ENCODE measurements at regions not wholly inside any gene's neighbourhood (a gene's known extent, or its start where the extent isn't known, plus 50 kb on each side); places are given as distances from the start of the nearest gene placed in this dataset.

- no peak for DNase-seq (ENCODE audit: low read depth)
- H3K4me3 ChIP-seq (ENCODE audit: control insufficient read depth, low read depth, low read length) = no peak overlapping the region
- TF ChIP-seq CTCF (conservative IDR thresholded peaks at IDR 0.05; ENCODE audit: control insufficient read depth, insufficient read depth, low read depth, low read length) = no peak
Observed at GRCh38 chr7:138243430-138243829, 167.2 kb downstream of the AKR1D1 start.

- TF ChIP-seq CTCF (conservative IDR thresholded peaks at IDR 0.05; ENCODE audit: control insufficient read depth, insufficient read depth, low read depth, low read length) = no peak
- H3K4me3 ChIP-seq (ENCODE audit: control insufficient read depth, low read depth, low read length) = no peak overlapping the region
- DNase-seq (ENCODE audit: low read depth) = no peak
Observed at GRCh38 chr7:138243836-138244235, 167.6 kb downstream of the AKR1D1 start.

GRCh38 chr7:138244606-138245005 lies 168.3 kb downstream of the AKR1D1 start:
- DNase-seq (ENCODE audit: low read depth) = no peak
- TF ChIP-seq CTCF (conservative IDR thresholded peaks at IDR 0.05; ENCODE audit: control insufficient read depth, insufficient read depth, low read depth, low read length) = no peak
- no peak overlapping the region for H3K4me3 ChIP-seq (ENCODE audit: control insufficient read depth, low read depth, low read length)

GRCh38 chr7:138245216-138245615 lies 169.0 kb downstream of the AKR1D1 start:
- TF ChIP-seq CTCF (conservative IDR thresholded peaks at IDR 0.05; ENCODE audit: control insufficient read depth, insufficient read depth, low read depth, low read length) = no peak
- H3K4me3 ChIP-seq (ENCODE audit: control insufficient read depth, low read depth, low read length) = no peak overlapping the region
- DNase-seq (ENCODE audit: low read depth) = no peak

- no peak for DNase-seq (ENCODE audit: low read depth)
- no peak overlapping the region for H3K4me3 ChIP-seq (ENCODE audit: control insufficient read depth, low read depth, low read length)
- TF ChIP-seq CTCF (conservative IDR thresholded peaks at IDR 0.05; ENCODE audit: control insufficient read depth, insufficient read depth, low read depth, low read length) = no peak
Observed at GRCh38 chr7:138245682-138246081, 169.4 kb downstream of the AKR1D1 start.

GRCh38 chr7:138246428-138246827 lies 170.2 kb downstream of the AKR1D1 start:
- DNase-seq (ENCODE audit: low read depth) = no peak
- H3K4me3 ChIP-seq (ENCODE audit: control insufficient read depth, low read depth, low read length) = no peak overlapping the region
- TF ChIP-seq CTCF (conservative IDR thresholded peaks at IDR 0.05; ENCODE audit: control insufficient read depth, insufficient read depth, low read depth, low read length) = no peak

GRCh38 chr7:138247081-138247480 lies 170.8 kb downstream of the AKR1D1 start:
- DNase-seq (ENCODE audit: low read depth) = no peak
- no peak overlapping the region for H3K4me3 ChIP-seq (ENCODE audit: control insufficient read depth, low read depth, low read length)
- no peak for TF ChIP-seq CTCF (conservative IDR thresholded peaks at IDR 0.05; ENCODE audit: control insufficient read depth, insufficient read depth, low read depth, low read length)

All from fibroblast of mammary gland (primary cell).